HG02970 (cell line): ENCODE measurements at regions not wholly inside any gene's neighbourhood (a gene's known extent, or its start where the extent isn't known, plus 50 kb on each side); places are given as distances from the start of the nearest gene placed in this dataset.
"Not testable (repeated sequence)": the region's sequence is repeated elsewhere in the genome, so short reads cannot be mapped to it uniquely, and the experiment has no call there.

Experiments used
- ATAC-seq: cut with Tn5 transposase; IDR thresholded peaks from one replicate; pipeline ENCODE4 v1.9.1; 2021; ENCODE audit warnings: mild to moderate bottlenecking, moderate library complexity, moderate number of reproducible peaks; ENCODE audit not compliant: unreplicated experiment, low FRiP score

DNA sequence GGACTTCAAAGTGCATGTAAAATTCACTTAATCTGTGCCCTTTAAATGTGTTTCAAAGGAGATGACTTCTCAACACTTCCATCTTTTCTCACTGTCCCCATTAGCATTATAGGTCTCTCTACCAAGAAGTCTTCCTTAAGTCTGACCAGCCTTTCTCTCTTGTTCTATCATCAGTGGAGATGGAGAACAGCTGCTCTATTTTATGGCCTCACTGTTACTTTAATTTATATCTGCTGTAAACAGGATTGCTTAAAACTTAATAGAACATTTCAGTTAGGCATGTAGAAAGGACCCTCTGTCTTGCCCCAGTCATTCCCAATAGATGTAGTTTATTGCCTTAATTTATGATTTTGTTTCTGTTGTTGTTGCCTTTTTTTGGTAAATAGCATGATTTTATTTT is 86.0 kb upstream of the CDC42EP3 start:
- not testable (repeated sequence) for ATAC-seq

- ATAC-seq: not testable (repeated sequence)
These were observed 86.7 kb upstream of the CDC42EP3 start for GRCh38 chr2:37758141-37758601.

GRCh38 chr2:37759989-37760388 is 88.5 kb upstream of the CDC42EP3 start:
- not testable (repeated sequence) for ATAC-seq

- no peak for ATAC-seq
These were observed 89.0 kb upstream of the CDC42EP3 start for GRCh38 chr2:37760471-37760870.

GRCh38 chr2:37762281-37762680 is 90.8 kb upstream of the CDC42EP3 start:
- not testable (repeated sequence) for ATAC-seq

- ATAC-seq: no peak
These were observed 93.3 kb upstream of the CDC42EP3 start for GRCh38 chr2:37764739-37765138.

- no peak for ATAC-seq
These were observed 94.7 kb upstream of the CDC42EP3 start for GRCh38 chr2:37766106-37766505.

- no peak for ATAC-seq
These were observed 95.6 kb upstream of the CDC42EP3 start for GRCh38 chr2:37767046-37767445.

DNA sequence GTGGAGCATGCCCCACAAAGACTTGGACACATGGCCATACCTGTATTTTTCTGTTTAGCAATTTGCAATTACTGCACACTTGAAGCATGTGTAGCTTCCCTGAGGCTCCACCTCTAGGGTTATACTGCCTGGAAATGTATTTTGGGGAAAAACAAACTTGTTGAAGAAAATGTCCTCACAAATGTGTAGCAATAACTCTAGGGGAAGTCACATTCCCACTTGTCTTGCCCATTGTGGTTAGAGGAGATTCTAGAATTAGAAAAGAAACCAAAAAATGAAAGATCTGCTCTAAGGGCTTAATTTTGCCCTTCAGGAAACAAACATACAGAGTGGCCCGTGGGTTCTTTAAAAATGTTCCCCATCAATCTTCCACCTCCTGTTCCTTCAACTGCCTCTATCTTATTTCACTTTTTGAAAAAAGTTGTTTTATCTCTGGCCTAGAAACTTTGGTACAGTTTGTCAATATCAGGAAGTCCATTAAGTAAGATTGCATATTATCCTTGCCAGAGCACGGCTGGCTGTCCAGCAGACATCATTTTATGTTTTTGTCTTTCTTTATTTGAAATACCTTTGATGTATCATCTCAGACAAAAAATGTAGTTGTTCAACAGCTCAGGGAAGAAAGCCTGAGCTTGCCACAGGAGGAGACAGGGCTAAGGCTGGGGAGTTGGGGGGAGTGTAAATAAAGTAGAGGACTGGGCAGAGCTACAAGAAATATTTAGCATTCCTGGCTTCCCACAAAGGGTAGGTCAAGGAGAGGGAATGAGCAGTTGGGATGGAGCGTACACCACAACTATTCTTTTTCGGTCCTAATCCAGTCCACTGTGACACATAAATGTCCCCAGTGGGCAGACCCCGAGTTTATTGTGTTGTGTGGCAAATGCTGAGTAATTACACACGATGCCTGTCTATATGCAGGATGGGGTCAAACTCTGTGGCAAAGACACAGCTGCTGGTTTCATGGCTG is 96.8 kb upstream of the CDC42EP3 start:
- no peak for ATAC-seq

GRCh38 chr2:37769551-37769950 is 98.1 kb upstream of the CDC42EP3 start:
- no peak for ATAC-seq

- ATAC-seq: no peak
These were observed 99.4 kb upstream of the CDC42EP3 start for GRCh38 chr2:37770797-37771196.

DNA sequence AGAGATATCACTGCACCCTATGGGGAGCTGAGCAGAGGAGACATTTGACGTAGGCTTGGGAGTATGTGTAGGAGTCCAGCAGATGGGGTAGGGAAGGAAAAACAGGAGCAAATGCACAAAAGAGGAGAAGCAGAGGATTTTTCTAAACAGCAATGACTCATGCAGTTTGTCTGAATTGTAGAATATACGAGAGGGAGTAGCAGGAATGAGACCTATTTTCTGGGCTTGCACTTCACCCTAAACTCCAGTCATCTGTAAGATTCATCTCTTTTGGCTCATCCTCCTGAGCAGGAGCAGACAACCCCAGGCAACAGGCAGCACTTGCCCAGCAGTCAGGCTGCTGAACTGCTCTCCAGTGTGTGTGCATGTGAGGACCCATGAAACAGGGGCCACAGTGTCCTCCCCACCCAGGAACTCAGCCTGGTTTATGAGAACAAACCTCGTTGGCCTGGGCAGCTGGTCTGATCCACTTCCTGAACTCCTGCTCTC is 100.2 kb upstream of the CDC42EP3 start:
- no peak for ATAC-seq

DNA sequence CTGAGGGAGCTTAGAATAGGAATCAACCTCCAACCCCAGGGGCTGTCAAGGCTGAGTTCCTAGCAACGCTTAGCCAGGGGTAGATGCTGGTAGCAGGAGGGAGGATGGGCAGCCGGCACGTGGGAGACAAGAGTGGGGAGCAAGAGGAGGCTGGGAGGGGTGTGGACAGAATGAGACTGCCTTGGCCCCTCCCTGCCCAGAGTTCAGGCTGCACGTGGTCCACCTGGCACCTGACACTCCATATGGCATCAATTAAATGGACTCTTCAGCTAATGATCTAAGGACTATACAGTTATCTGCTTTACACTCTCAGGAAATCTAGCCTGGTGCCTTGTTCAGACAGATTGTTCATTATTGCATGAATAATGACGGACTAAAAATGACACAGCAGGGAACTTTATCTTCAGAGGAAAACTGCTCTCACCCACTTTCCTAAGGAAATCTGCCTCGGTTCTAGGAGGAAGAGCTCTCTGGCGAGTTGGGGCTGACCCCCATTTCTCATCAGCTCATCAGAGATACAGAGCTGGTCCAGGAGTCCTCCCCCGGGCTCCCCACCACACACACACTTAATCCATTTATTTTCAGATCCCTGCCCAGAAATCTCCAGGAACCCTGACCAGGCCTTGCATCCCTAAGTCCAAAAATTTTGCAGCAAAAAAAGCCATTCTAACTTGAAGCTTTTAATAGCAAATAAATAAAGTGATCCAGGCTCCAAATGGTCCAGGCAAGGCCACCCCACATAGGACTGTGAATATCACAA is 102.1 kb upstream of the CDC42EP3 start:
- no peak for ATAC-seq

GRCh38 chr2:37774171-37774944 is 102.9 kb upstream of the CDC42EP3 start:
- not testable (repeated sequence) for ATAC-seq

- no peak for ATAC-seq
These were observed 103.8 kb upstream of the CDC42EP3 start for GRCh38 chr2:37774976-37775907.

- ATAC-seq: no peak
These were observed 104.4 kb upstream of the CDC42EP3 start for GRCh38 chr2:37775908-37776250.

- ATAC-seq: no peak
These were observed 105.0 kb upstream of the CDC42EP3 start for GRCh38 chr2:37776487-37776886.

GRCh38 chr2:37779139-37779538 is 107.7 kb upstream of the CDC42EP3 start:
- no peak for ATAC-seq

- no peak for ATAC-seq
These were observed 108.4 kb upstream of the CDC42EP3 start for GRCh38 chr2:37779611-37780386.
